Natural killer cell treated with Interleukin-12 subunit alpha and Interleukin-12 subunit beta and Interleukin-15 and Interleukin-18, amount 100 ng/mL, for 72 hours (primary cell): ENCODE measurements at regions not wholly inside any gene's neighbourhood (a gene's known extent, or its start where the extent isn't known, plus 50 kb on each side); places are given as distances from the start of the nearest gene placed in this dataset.
A peak's percentile ranks its signal among the peaks of the same experiment; 100 is the strongest.

Source experiments
- ATAC-seq, 2 donors: fragments of 150-1000 bp; cut with Tn5 transposase in 1 of 2; sonication (Bioruptor Pico), chemical (Tn5 transposase) in 1 of 2; 2 replicates each; pipeline ENCODE4 v1.10.0; 2021
- DNase-seq: peaks from one replicate; pipeline ENCODE4 v3.0.0; 2022; ENCODE audit warnings: low spot score
- H3K27ac Mint-ChIP-seq, 2 donors: 1 replicate in 1 of 2; 2 replicates in 1 of 2; pipeline ENCODE4 v1.8.0; 2022; ENCODE audit warnings: mixed read lengths in 2 of 2, mild to moderate bottlenecking in 1 of 2, moderate library complexity in 1 of 2
- H3K27me3 Mint-ChIP-seq, 2 donors: 1 replicate in 1 of 2; 2 replicates in 1 of 2; pipeline ENCODE4 v1.8.0; 2022; ENCODE audit warnings: mixed read lengths in 2 of 2
- H3K36me3 Mint-ChIP-seq: one replicate; pipeline ENCODE4 v1.8.0; 2022; ENCODE audit warnings: mixed read lengths
- H3K4me1 Mint-ChIP-seq, 2 donors: 1 replicate in 1 of 2; 2 replicates in 1 of 2; pipeline ENCODE4 v1.8.0; 2022; ENCODE audit warnings: low read depth in 2 of 2, mixed read lengths in 2 of 2, mild to moderate bottlenecking in 1 of 2
- H3K4me3 Mint-ChIP-seq: one replicate; pipeline ENCODE4 v1.8.0; 2022; ENCODE audit warnings: mixed read lengths
- H3K9me3 Mint-ChIP-seq: 2 replicates; pipeline ENCODE4 v1.8.0; 2022; ENCODE audit warnings: mixed read lengths

DNA sequence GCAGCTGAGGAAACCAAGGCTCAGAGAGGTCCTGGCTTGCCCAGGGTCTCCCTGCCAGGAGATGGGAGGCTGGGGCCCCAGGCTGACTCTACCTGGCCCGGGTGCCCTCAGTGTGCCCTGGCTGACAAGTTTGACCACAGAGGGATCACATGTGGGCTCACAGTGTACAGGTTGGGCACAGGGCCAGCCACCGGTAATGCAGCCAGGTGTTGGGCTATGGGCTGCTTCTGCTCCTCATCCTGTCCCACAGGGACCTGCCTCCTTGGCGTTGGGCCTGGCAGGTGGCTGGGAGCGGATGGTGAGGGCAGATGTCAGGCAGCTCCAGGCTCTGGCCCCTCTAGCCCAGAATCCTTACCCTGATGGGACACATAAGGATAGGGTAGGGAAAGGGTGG lies 250.5 kb downstream of the LOXHD1 start:
- DNase-seq (no peak), ATAC-seq (no peak)
- Mint-ChIP-seq H3K27ac (no peak overlapping the region), H3K36me3 (no peaks in the 10 kb centered on the region), H3K4me3 (no peak overlapping the region), H3K27me3 (no peaks in the 10 kb centered on the region), H3K4me1 (peaks cover 39 to 79% of the 10 kb centered on the region in 2 donors), H3K9me3 (no peaks in the 10 kb centered on the region)

DNA sequence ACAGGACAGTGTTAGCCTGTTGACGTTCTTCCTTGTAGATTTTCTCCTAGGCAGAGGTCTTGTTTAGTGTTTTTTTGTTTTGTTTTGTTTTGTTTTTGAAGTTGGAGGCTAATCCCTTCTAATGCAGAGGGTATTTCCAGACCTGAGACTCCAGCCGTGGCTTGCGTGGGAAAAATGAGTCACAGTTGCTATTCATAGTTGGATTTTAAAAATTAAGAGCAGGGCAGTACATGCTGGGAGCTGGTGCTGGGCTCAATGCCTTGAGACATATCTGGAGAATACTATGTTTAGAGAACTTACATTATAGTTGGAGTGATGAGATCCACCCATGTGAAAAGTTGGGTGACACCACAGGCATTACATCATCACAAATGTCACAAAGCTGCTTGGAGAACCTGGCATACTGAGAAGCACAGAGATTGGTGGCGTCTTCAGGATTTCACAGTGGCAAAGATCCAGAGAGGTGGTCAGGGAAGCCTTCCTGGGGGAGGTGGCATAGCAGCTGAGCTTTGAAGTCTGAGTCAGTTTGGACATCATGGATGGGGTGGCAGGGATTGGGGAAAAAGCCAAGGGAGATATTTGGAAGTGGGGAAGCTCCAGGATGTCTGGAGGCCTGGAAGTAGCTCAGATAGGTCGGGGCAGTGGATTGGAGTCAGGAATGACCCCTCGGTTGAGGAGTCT lies 249.4 kb downstream of the LOXHD1 start:
- no peaks in the 10 kb centered on the region for H3K27me3 Mint-ChIP-seq
- H3K36me3 Mint-ChIP-seq = no peaks in the 10 kb centered on the region
- no peaks in the 10 kb centered on the region for H3K9me3 Mint-ChIP-seq
- no peak for DNase-seq
- no peak for ATAC-seq
- no peak overlapping the region for H3K4me3 Mint-ChIP-seq
- peaks cover 39 to 72% of the 10 kb centered on the region in 2 donors for H3K4me1 Mint-ChIP-seq
- H3K27ac Mint-ChIP-seq = peak overlapping the region in 1 of 2 donors; percentile 69

GRCh38 chr18:46408334-46408987 lies 248.6 kb downstream of the LOXHD1 start:
- Mint-ChIP-seq H3K36me3 (no peaks in the 10 kb centered on the region), H3K4me1 (peaks cover 39 to 68% of the 10 kb centered on the region in 2 donors), H3K9me3 (no peaks in the 10 kb centered on the region), H3K27me3 (no peaks in the 10 kb centered on the region), H3K27ac (peak overlapping the region in 1 of 2 donors; percentile 69), H3K4me3 (no peak overlapping the region)
- ATAC-seq (no peak), DNase-seq (no peak)

DNA sequence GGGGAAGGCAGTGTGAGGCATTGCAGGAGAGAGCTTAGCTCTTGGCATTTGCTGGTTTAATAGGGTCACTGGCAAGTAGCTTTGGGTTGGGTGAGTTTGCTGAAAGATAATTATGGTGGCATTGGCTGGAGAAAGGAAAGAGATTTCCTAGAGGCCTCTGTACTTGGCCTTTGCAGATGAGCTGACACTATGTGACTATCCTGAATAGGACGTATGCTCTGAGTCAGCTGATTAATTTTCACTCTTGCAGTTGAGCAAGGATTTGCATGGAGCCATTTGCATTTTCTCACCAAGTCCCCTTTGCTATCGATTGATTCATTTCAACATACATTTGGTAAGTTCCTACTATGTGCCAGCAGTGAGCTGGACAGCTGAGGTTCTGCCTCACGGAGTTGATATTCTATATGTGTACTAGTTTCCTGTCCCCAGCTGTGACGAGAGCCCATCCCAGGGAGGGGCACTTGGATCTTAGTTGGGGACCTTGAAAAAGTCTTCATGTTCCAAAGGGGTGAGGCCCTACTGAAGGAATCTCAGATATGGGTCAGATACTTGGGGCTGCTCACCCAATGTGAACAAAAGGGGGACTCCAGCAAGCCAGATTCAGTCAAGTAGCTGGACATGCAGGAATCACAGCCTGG lies 245.7 kb downstream of the LOXHD1 start:
- Mint-ChIP-seq H3K9me3 (no peaks in the 10 kb centered on the region), H3K4me3 (no peak overlapping the region), H3K27ac (no peak overlapping the region), H3K36me3 (no peaks in the 10 kb centered on the region), H3K4me1 (peaks cover 44 to 63% of the 10 kb centered on the region in 2 donors), H3K27me3 (no peaks in the 10 kb centered on the region)
- DNase-seq (no peak), ATAC-seq (no peak)

DNA sequence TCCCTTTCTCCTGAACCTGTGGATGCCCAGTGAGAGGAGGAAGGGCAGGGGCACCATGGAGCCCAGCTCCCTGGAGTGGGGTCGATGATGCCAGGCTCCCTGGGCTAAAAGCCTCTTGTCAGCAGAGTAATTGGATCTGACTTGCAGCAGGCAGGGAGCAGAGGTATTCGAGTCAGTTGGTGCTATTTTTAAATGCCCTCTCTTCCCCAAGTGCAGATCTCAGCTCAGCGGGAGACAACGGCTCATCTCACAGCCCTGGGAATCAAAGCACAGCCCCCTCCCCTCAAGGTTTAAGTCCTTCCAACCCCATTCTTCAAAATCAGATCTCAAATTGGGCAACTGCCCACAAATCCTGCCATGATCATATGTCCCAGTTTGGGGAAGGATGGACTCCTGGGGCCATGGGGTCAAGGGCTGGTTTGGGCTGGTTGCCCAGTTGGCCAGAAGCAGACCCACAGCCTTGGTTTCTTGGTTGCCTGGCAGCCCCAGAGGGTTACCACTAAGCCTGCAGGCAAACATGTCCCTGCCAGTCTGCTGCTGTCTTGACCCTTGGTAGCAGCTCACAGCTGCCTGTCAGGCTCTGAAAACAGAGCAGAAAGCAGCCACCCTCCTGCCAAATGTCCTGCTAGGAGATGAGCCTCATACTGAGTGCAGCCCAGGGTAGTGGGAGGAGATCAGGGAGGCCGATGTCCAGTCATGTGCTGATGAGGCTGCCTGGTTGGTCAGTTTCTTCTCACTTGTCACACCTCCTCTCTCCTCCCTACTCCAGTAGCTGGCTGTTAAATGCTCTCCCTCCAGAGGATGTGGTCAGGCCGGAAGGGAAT lies 244.9 kb downstream of the LOXHD1 start:
- no peak overlapping the region for H3K4me3 Mint-ChIP-seq
- no peaks in the 10 kb centered on the region for H3K36me3 Mint-ChIP-seq
- H3K27me3 Mint-ChIP-seq = no peaks in the 10 kb centered on the region
- ATAC-seq (no peak), DNase-seq (no peak)
- H3K9me3 Mint-ChIP-seq = no peaks in the 10 kb centered on the region
- H3K4me1 Mint-ChIP-seq = peaks cover 47 to 66% of the 10 kb centered on the region in 2 donors
- H3K27ac Mint-ChIP-seq = no peak overlapping the region

DNA sequence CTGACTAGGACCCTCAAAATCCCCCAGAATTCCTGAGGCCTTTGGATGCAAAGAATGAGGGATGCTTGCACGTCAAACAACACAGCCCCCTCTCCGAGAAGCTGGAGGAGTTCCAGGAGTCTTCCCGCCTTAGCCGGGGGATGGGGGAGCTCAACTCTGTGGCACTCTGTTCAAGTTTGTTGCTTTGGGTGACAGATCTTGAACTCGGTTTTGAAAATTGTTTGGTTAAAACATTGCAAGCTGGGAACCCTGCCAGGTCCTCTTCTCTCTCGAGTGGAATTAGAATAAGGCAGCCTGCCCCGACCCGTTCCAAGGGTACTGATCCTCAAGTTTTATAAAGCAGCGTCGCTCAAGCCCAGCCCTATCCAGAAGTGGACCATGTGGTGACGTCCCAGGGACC lies 244.1 kb downstream of the LOXHD1 start:
- DNase-seq (no peak), ATAC-seq (no peak)
- Mint-ChIP-seq H3K9me3 (no peaks in the 10 kb centered on the region), H3K4me3 (no peak overlapping the region), H3K36me3 (no peaks in the 10 kb centered on the region), H3K4me1 (peaks cover 43 to 63% of the 10 kb centered on the region in 2 donors), H3K27ac (no peak overlapping the region), H3K27me3 (no peaks in the 10 kb centered on the region)

- H3K27me3 Mint-ChIP-seq = no peaks in the 10 kb centered on the region
- no peaks in the 10 kb centered on the region for H3K9me3 Mint-ChIP-seq
- no peak for ATAC-seq
- peaks cover 38 to 59% of the 10 kb centered on the region in 2 donors for H3K4me1 Mint-ChIP-seq
- H3K36me3 Mint-ChIP-seq = no peaks in the 10 kb centered on the region
- DNase-seq = no peak
- H3K27ac Mint-ChIP-seq = no peak overlapping the region
- H3K4me3 Mint-ChIP-seq = no peak overlapping the region
Measured at GRCh38 chr18:46413684-46414083, 243.3 kb downstream of the LOXHD1 start.

- Mint-ChIP-seq H3K4me1 (peaks cover 33 to 62% of the 10 kb centered on the region in 2 donors), H3K27me3 (no peaks in the 10 kb centered on the region), H3K27ac (no peak overlapping the region), H3K36me3 (no peaks in the 10 kb centered on the region), H3K9me3 (no peaks in the 10 kb centered on the region), H3K4me3 (no peak overlapping the region)
- ATAC-seq (no peak), DNase-seq (no peak)
Measured at GRCh38 chr18:46414863-46415262, 242.2 kb downstream of the LOXHD1 start.

DNA sequence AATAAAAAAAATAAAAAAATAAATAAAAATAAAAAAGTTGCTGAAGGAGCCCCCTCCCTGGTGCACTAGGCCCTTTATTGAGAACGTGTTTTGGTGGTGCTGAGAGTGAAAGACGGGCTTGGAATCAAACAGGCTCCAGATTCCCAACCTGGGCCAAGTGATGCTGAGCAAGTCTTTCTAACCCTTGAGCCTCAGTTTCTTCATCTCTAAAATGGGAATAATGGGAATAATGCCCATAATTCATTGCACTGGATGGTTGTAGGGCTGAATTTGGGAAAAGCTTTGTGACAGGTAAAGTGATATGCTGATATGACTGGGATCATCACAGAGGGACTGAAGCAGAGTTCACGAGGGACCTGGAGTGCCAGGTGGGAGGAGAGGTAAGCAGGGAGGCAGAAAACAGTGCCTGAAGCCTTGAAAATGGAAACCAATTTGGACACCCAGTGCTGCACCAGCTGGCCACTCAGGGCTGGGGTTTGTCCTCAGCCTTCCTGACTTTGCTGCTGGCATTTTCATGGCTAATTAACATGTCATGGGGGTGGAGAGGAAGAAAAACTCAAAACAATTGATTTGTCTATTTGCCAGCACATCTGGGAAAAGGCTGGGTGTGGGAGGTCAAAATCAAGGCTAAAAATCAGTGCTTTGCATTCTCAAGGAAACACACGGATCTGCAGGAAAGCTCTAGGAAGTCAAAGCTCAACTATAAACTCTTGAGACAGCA lies 241.3 kb downstream of the LOXHD1 start:
- peaks cover 27 to 58% of the 10 kb centered on the region in 2 donors for H3K4me1 Mint-ChIP-seq

GRCh38 chr18:46416706-46417638 lies 240.0 kb downstream of the LOXHD1 start:
- ATAC-seq = peak in 1 of 2 donors; percentile 60
- DNase-seq = no peak
- H3K4me1 Mint-ChIP-seq = peaks cover 24 to 58% of the 10 kb centered on the region in 2 donors
- peak overlapping the region in 1 of 2 donors; percentile 1 for H3K27ac Mint-ChIP-seq
- H3K4me3 Mint-ChIP-seq = no peak overlapping the region
- H3K9me3 Mint-ChIP-seq = no peaks in the 10 kb centered on the region
- no peaks in the 10 kb centered on the region for H3K36me3 Mint-ChIP-seq
- no peaks in the 10 kb centered on the region for H3K27me3 Mint-ChIP-seq

More for the DNA sequence above, 241.3 kb downstream of the LOXHD1 start:
- no peak for DNase-seq
- no peak overlapping the region for H3K27ac Mint-ChIP-seq
- no peaks in the 10 kb centered on the region for H3K27me3 Mint-ChIP-seq
- H3K9me3 Mint-ChIP-seq = no peaks in the 10 kb centered on the region
- H3K4me3 Mint-ChIP-seq = no peak overlapping the region
- no peak for ATAC-seq
- H3K36me3 Mint-ChIP-seq = no peaks in the 10 kb centered on the region

DNA sequence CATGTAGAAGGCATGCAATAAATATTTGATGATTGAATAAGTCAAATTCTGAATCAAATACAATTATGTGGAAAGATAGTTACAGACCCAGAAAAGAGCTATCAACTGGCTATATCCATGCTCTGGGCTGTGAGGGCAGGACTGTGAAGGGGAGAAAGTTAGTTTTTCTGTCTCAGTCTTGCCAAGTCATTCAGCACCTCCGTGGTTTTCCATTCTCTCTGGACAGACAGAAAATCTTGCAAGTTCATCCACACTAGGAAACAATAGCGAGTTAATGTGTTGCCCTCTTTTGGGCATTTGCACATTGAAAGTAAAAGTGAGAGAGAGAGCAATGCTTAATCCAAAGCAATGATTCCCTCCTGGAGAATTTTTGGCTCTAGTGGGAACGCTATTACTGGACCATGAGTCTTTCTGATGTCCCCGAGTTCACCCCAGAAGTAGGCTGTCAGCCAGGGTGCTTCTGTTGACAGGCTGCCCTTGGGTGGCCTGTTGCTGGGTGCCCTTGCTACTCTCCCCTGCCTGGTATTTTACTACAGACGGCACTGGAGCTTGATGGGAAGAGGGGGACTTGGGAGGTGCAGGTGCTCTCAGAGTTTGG lies 238.3 kb downstream of the LOXHD1 start:
- H3K4me3 Mint-ChIP-seq = no peak overlapping the region
- H3K27me3 Mint-ChIP-seq = no peaks in the 10 kb centered on the region
- H3K9me3 Mint-ChIP-seq = no peaks in the 10 kb centered on the region
- H3K36me3 Mint-ChIP-seq = no peaks in the 10 kb centered on the region
- peak overlapping the region in 1 of 2 donors; percentile 69 for H3K27ac Mint-ChIP-seq
- ATAC-seq (no peak), DNase-seq (no peak)
- peaks cover 32 to 67% of the 10 kb centered on the region in 2 donors for H3K4me1 Mint-ChIP-seq
